ENCODE measurements at regions not wholly inside any gene's neighbourhood (a gene's known extent, or its start where the extent isn't known, plus 50 kb on each side); places are given as distances from the start of the nearest gene placed in this dataset.

GRCh38 chr2:204049635-204050034, 113.1 kb downstream of the ICOS start:
- no peak for DNase-seq

DNA sequence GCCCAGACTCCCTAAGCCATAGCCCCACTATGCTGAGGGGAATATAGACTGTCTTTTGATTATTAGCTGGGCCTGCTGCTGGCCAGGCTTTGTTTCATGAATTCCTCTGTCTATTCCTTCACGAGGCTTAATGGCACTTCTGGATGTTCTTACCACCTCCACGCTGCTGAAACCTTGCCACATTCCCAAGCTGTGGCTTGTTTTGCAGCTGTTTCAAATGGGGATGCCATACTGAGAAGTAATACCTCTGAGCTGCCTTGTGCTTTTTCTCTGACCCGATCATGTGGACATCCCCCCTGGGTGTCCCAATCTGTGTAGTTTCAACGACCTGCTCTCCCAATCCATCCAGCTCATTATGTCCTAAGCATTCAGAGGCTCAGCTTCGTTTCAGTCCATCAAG, 114.1 kb downstream of the ICOS start:
- no peak for DNase-seq

DNA sequence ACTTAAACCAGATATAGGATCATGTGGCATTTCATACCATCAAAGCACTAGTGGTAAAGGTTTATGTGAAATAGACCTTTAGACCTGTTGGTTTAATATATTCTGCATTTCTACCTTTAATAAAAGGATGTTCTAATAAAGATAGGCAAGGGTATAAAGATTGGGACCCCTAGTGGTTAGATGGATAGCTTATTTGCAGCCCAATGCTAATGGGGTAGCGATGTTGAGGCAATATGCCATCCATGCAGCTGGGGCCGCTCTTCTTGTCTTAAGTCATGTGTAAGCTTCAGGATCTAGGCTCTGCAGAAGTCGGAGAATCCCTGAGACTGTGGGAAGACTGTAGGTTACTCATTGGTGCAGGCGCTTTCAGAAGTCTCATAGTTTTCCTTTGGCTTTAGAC, 114.9 kb downstream of the ICOS start:
- no peak for DNase-seq

GRCh38 chr2:204051984-204052556, 115.5 kb downstream of the ICOS start:
- no peak for DNase-seq

DNA sequence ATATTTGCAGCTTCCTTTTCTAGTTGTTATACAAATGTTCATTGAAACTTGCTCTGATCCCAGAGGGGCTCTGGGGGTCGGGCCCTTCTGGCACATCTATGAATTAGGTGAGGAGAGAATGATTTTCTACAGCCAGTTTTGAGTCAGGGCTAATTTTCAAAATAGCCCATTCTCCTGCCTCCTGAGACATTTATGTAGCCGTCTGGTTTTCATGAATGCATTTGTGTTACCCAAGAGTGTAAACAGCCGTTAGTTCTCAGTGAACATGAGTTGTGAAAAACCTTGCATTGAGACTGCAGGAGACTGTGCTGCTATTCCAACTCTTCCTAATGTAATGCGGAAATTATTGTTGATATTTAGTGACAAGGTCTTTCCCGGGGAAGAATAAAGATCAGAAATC, 122.5 kb downstream of the ICOS start:
- DNase-seq: no peak

DNA sequence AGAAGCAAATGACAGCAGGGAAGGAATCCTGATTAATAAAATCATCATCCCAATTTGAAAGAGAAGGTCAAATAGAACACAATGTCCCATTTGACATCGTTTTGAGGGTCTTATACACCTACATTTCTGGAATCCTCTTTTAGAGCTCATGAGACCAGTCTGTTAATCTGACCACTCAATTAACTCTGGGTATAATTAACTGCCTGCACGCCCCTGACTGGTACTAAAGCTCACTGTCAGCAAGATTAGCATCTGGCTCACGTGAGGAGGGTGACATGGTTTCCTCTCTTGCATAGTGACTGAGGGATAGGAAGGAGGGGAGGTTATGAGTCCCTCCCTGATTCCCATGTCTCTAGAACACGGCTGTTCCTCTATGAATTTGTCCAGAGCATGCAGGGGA, 124.3 kb downstream of the ICOS start:
- no peak for DNase-seq

GRCh38 chr2:204061241-204061640, 124.7 kb downstream of the ICOS start:
- DNase-seq: no peak

DNA sequence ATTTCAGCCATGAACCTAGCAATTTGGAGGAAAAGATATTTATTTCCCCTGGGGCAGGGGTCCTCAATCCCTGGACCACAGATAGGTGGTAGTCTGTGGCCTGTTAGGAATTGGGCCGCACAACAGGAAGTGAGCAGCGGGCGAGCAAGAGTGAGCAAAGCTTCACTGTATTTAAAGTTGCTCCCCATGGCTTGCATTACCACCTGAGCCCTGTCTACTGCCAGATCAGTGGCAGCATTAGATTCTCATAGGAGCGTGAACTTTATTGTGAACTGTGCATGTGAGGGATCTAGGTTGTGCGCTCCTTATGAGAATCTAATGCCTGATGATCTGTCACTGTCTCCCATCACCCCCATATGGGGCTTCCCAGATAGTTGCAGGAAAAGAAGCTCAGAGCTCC, 127.6 kb downstream of the ICOS start:
- DNase-seq: no peak

DNA sequence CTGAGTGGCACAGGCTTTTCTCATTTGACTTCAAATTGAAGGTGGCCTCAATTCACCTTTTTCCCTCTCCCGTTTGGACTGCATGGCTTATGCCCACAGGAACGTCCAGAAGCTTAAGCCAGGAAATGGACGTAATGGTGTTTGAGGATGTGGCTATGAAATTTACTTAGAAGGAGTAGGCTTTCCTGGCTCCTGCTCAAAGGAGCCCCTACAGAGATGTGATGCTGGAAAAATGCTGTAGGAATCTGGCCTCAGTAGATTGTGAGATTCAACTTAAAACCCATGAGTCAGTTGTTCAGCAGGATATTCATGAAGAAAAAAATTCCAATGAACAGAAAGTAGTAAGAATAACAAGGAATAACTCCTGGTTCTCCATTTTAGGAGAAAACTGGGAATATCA, 129.0 kb downstream of the ICOS start:
- no peak for DNase-seq

DNA sequence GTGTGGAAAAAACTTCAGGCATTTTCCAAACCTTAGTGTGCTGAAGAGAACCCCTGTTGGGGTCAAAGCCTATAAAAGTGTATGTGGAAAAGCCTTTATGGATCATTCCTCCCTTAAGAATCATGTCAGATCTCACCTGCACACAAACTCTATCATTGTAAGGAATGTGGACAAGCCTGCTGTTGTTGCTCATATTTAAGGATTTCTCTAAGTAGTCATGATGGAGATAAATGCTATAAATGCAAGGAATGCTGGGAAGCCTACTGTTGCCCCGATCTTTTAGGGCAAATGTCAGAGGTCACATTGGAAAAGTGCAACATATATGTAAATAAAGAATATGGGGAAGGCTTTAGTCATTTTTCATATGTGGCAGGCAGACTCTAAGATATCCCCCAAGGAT, 129.5 kb downstream of the ICOS start:
- no peak for DNase-seq

DNA sequence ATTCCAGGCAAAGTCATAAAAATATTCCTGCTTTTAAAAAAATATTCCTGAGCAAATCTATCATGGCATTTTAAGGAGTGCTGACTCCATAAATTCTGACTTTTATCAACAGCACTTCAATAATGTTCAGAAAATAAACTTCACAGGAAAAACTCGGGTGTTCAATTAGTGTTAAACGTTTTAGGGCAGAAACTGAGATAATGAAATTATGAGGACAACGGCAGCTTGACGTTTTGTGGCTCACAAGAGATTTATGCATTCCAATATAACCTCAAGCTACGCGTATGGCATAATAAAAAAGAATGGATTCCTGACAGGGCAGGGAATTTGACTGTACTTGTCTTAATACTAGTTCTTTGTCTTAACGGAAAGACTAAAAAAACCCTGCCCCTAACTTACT, 133.2 kb downstream of the ICOS start:
- DNase-seq: no peak

DNA sequence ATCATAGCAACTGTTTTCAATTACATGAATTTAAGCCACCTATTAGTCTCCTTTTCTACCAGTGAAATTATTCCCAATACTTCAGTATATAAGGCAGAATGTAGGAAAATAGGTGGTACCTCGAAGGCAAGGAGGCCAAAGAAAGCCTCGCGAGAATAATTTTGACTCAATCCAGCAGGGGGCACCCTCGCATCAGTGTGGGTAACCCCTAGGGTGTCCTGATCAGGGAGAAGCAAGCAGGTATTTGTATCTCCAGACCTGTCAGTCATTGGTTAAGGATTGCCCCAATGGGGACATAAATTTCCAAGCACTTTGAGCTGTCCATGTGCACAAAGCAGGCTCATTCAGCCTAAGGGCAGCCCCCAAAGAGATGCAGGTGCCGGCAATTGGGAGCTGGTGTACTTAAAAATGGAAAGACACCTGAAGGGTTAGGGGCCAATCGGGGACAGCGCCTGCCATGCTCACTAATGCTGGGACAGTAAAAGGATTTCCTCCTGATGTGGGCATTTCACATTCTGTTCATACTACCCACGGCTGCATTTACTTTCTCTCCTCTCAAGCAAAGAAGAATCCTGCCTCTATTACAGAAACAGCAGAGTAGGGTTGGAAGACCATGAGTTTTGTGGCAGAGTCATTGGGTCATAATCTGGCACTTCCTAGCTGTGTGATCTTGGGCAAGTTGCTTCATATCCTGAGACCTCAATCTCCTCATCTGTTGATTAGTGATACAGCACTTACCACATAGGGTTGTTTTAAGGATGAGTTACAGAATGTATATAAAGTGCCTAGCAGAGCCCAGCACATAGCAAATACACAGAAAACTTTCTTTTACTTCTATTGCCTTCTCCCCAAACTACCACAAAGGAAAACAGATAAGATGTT, 136.1 kb downstream of the ICOS start:
- DNase-seq: no peak

DNA sequence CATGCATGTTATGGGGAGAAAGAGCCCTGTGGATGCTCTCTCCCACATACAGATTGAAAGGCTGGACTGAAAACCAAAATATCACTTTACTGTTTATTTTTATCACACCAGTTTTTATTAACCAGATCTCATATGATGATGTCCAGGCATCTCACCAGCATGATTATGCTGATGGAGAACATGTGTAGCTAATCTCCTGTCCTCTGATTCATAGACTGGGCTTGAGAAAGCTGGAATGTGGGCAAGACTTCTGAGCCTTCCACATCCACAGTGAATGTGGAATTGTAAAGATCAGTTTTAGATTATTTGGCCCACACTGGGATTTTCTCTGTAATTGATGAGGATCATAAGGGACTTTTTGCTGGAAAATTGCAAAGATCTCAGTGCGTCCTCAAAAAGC, 137.9 kb downstream of the ICOS start:
- DNase-seq: no peak

GRCh38 chr2:204078003-204078698, 141.6 kb downstream of the ICOS start:
- DNase-seq: no peak

DNA sequence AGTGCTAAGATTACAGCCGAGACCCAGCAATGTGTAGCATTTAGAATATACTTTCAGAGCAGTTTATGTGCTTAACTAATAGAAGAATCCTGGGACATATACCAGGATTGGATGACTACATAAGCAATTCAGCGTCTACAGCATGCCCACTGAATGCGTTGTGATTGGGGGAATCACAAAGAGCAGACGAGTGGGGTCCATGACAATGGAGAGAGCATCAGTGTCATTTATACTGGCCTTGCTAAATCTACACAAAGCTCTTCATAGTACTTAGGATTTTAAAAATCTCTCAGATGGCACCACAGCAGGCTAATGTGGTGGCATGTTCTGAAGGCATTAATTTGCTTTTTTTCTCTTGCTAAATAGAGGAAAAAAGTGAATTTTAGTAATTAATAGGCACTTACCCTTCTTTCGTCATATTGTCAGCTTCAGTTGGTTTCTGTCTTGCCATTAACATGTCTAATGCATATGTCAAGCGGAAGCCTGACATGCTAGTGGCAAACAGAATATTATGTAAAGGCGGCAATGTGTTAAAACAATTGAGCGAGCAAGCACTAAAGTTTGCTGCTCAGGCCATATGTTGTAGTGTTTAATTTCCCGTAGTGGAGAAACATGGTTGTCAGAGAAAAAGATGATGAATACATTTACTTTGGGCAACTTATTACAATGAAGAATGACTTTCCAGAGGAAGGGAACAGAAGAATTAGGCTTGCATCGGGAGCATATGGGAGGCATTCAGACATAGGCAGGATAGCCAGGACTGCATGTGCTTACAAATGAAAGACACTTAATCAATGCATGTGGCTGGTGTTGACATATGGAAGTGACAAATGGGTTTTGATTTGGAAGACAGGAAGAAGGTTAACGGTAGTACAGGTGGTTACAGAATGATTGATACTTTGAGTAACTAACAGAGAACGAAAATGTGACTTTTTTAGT, 145.2 kb downstream of the ICOS start:
- no peak for DNase-seq

- no peak for DNase-seq
Observed at GRCh38 chr2:204086167-204086566, 149.6 kb downstream of the ICOS start.

- no peak for DNase-seq
Observed at GRCh38 chr2:204089105-204089504, 152.5 kb downstream of the ICOS start.

DNA sequence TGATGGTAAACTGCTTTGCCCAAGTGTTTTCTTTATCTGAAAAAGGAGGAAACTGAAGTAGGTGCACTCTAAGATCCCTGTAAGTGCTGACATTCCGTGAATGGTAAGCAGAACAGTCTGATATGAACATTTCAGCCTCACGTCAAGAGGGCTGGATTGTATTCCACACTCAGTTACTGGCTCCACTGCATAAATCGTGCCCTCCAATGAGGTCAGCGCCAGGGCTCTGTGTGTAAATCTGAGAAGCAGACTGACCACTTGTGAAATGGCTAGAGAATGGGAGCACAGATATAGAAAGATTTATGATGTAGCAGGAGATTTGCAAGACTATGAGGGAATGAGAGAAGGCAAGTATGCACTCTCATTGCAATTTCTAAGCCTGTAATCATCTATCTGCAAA, 153.0 kb downstream of the ICOS start:
- DNase-seq: no peak

DNA sequence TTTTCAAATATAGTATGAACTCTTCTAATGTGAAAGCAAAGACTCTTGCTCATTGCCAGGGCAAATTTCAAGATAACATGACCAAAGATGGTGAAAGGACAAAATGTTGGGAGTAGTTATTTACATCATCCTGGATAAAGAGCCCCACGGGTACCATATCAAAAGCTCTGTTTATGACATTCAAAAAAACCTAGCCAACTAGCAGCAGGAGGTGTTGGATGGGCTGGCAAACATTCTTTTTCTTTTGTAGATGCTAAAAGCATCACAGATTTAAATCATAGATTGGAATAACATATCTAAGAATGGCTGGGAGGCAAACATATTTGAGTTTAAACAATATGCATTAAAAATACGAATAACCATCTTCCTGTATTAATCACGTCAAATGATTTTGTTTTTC, 153.5 kb downstream of the ICOS start:
- DNase-seq: no peak

GRCh38 chr2:204104811-204105210, 168.2 kb downstream of the ICOS start:
- no peak for DNase-seq

- peak; percentile 52 for DNase-seq
Observed at GRCh38 chr2:204108330-204108751, 171.8 kb downstream of the ICOS start.

DNA sequence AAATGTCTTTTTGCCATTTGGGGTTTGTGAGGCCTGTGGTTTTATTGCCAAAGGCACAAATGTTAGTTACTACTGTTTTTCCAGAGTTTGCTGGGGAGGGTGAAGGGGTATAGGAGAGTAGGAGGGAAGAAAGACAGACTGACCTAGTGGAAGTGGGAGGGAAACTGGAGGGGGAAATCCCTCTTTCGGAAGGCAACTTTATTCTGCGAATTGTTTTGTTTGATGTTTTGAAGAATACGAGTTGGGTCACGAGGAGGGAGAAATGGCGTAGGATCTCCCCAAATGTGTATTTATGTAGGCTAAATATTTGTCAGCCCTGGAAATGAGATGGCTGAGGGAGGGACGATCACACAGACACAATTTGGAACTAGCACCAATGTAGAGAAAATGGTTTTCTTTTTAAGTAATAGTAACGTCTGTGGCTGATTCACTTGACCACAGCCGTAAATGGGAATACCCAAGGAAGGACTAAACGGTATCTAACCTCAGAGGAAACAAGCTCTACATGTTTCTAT, 172.3 kb downstream of the ICOS start:
- no peak for DNase-seq

- no peak for DNase-seq
Observed at GRCh38 chr2:204109681-204110080, 173.1 kb downstream of the ICOS start.

All from NCI-H1105 treated with DMSO at 0.1 percent for 48 hours (cell line).